ENCODE measurements at regions not wholly inside any gene's neighbourhood (a gene's known extent, or its start where the extent isn't known, plus 50 kb on each side); places are given as distances from the start of the nearest gene placed in this dataset.

DNA sequence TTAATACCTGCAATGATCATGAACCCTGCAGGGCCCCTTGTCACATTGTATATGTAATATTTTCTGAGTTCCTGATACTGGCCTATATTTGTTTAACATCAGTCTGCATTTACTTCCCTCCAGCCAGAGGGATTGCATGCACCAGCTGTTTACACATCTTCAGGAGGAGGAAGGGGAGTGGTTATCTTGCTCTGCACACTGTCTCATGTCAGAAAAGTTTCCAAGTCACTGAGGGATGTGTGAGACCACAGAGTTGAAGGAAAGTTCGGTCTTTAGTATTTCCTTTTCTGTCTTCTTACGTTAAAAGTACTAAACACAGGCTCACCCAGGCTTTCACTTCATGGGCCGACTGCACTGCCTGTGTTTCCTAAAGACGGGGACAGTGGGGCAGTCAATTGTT, 574.1 kb downstream of the LMO4 start:
- TF ChIP-seq, protein P1, sequence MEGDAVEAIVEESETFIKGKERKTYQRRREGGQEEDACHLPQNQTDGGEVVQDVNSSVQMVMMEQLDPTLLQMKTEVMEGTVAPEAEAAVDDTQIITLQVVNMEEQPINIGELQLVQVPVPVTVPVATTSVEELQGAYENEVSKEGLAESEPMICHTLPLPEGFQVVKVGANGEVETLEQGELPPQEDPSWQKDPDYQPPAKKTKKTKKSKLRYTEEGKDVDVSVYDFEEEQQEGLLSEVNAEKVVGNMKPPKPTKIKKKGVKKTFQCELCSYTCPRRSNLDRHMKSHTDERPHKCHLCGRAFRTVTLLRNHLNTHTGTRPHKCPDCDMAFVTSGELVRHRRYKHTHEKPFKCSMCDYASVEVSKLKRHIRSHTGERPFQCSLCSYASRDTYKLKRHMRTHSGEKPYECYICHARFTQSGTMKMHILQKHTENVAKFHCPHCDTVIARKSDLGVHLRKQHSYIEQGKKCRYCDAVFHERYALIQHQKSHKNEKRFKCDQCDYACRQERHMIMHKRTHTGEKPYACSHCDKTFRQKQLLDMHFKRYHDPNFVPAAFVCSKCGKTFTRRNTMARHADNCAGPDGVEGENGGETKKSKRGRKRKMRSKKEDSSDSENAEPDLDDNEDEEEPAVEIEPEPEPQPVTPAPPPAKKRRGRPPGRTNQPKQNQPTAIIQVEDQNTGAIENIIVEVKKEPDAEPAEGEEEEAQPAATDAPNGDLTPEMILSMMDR (IDR thresholded peaks at IDR 0.05) = no peak
- CTCF ChIA-PET = interaction anchor here (0.8 to 1.3 kb wide), 2 partner anchors 18 to 50 kb away, joined by 3 read pairs; no protein-coding TSS in a partner anchor
- H3K27me3 Mint-ChIP-seq = peaks cover 9% of the 10 kb centered on the region
- no peak overlapping the region for H3K27ac Mint-ChIP-seq
- DNase-seq (peak; percentile 1), ATAC-seq (no peak)
- intact Hi-C loops (cut with micrococcal nuclease) = no loop called here
- no peaks in the 10 kb centered on the region for H3K36me3 Mint-ChIP-seq (ENCODE audit: low read depth)
- H3K9me3 Mint-ChIP-seq = no peaks in the 10 kb centered on the region
- H3K4me1 Mint-ChIP-seq (ENCODE audit: low read depth) = no peaks in the 10 kb centered on the region
- POLR2A ChIA-PET = no interaction called here
- H3K4me3 Mint-ChIP-seq = no peak overlapping the region

DNA sequence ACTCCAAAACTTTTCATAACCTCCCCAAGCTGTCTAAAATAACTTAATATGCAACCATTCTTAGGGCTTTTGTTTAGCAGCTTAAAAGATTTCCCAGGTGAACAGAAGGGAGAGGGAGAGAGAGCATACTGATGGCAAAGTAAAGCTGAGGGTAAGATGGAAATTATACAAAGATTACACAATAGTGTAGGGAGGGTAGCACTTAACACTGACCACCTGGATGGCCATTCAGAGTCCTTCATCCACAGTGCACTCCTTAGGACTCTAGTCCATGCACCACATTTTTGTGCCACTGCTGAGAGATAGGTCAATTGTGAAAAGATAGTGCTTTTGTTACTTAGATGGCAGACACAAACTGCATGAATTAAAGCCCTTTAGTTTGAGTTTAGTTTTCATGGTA, 574.6 kb downstream of the LMO4 start:
- peaks cover 9% of the 10 kb centered on the region for H3K27me3 Mint-ChIP-seq
- DNase-seq (no peak), ATAC-seq (no peak)
- TF ChIP-seq, protein P1 (IDR thresholded peaks at IDR 0.05) = no peak
- no peak overlapping the region for H3K27ac Mint-ChIP-seq
- no peaks in the 10 kb centered on the region for H3K9me3 Mint-ChIP-seq
- ChIA-PET POLR2A (no interaction called here), CTCF (interaction anchor here (0.8 to 1.3 kb wide), 2 partner anchors 19 to 50 kb away, joined by 3 read pairs; no protein-coding TSS in a partner anchor)
- intact Hi-C loops (cut with micrococcal nuclease) = no loop called here
- H3K4me1 Mint-ChIP-seq (ENCODE audit: low read depth) = no peaks in the 10 kb centered on the region
- no peaks in the 10 kb centered on the region for H3K36me3 Mint-ChIP-seq (ENCODE audit: low read depth)
- no peak overlapping the region for H3K4me3 Mint-ChIP-seq

DNA sequence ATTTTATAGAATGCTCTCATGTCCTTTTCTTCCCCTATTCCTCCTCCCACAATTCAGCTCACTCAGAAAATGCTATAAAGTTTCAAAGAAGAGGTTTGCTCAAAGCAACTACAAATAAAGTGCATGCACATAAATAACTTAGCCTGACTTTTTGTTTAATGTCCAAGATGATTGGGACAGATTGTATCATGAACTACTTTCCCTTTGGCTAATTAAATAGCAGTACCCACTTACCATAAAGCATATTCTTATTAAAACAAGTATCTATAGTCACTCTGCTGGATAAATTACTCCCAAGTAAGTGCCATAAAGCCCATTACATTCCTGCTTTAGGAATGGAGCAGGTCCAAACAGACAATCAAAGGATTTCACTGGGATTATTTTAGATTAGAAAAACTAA, 576.0 kb downstream of the LMO4 start:
- no peak for ATAC-seq
- CTCF ChIA-PET = no interaction called here
- TF ChIP-seq, protein P1 (IDR thresholded peaks at IDR 0.05) = no peak
- no peaks in the 10 kb centered on the region for H3K9me3 Mint-ChIP-seq
- peaks cover 9% of the 10 kb centered on the region for H3K27me3 Mint-ChIP-seq
- no peak overlapping the region for H3K27ac Mint-ChIP-seq
- no peaks in the 10 kb centered on the region for H3K36me3 Mint-ChIP-seq (ENCODE audit: low read depth)
- no peaks in the 10 kb centered on the region for H3K4me1 Mint-ChIP-seq (ENCODE audit: low read depth)
- POLR2A ChIA-PET = interaction anchor here (0.6 kb wide), 1 partner anchor 724 kb away, joined by 4 read pairs; no protein-coding TSS in a partner anchor
- H3K4me3 Mint-ChIP-seq = no peak overlapping the region
- DNase-seq = no peak
- intact Hi-C loops (cut with micrococcal nuclease) = no loop called here

DNA sequence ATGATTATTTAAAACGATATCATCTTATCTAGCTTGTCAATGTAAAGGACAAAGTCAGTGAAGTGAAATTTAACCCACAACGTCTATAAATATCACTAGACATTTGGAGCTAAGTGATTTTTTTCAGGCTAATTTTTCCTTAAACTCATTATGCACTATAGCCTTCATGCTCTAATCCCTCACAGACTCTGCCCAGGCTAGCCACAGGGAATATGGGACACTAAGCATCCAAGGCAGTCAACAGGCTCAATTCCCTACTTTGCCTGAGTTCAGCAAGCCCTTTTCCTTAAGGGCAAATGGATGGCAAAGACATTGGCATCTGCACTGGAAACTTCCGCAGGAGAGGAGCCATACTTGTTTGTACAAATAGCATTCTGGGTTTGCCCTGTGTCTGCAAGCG, 577.0 kb downstream of the LMO4 start:
- ChIA-PET CTCF (no interaction called here), POLR2A (no interaction called here)
- ATAC-seq (no peak), DNase-seq (no peak)
- H3K9me3 Mint-ChIP-seq = no peaks in the 10 kb centered on the region
- H3K4me3 Mint-ChIP-seq = no peak overlapping the region
- no peak overlapping the region for H3K27ac Mint-ChIP-seq
- intact Hi-C loops (cut with micrococcal nuclease) = no loop called here
- TF ChIP-seq, protein P1 (IDR thresholded peaks at IDR 0.05) = no peak
- H3K4me1 Mint-ChIP-seq (ENCODE audit: low read depth) = no peaks in the 10 kb centered on the region
- no peaks in the 10 kb centered on the region for H3K36me3 Mint-ChIP-seq (ENCODE audit: low read depth)
- peaks cover 5% of the 10 kb centered on the region for H3K27me3 Mint-ChIP-seq

DNA sequence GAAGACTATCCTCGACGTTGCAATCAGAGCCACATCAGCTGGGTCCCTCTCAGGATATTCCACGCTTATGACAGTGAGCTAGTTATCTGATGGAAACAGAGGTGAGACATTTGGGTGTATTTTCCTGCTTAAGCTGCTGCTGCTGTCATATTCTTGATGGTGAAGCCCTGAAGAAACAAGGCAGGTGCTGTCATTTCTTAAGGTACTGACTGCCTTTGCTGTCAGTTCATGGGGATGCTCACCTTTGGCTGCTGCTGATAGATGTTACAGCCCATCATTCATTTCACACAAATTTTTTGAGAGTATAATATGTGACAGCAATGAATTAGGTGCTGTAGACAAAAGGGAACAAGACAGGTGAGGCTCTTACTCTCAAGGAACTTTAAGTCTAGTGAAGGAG, 577.4 kb downstream of the LMO4 start:
- H3K27me3 Mint-ChIP-seq = peaks cover 5% of the 10 kb centered on the region
- H3K36me3 Mint-ChIP-seq (ENCODE audit: low read depth) = no peaks in the 10 kb centered on the region
- POLR2A ChIA-PET = no interaction called here
- no peak overlapping the region for H3K27ac Mint-ChIP-seq
- intact Hi-C loops (cut with micrococcal nuclease) = no loop called here
- no peak for DNase-seq
- TF ChIP-seq, protein P1 (IDR thresholded peaks at IDR 0.05) = no peak
- no peaks in the 10 kb centered on the region for H3K4me1 Mint-ChIP-seq (ENCODE audit: low read depth)
- ATAC-seq = no peak
- CTCF ChIA-PET = no interaction called here
- H3K9me3 Mint-ChIP-seq = no peaks in the 10 kb centered on the region
- no peak overlapping the region for H3K4me3 Mint-ChIP-seq

Data from activated CD8-positive, alpha-beta T cell treated with anti-CD3 and anti-CD28 coated beads for 36 hours (primary cell).